H9 (cell line): ENCODE measurements at regions not wholly inside any gene's neighbourhood (a gene's known extent, or its start where the extent isn't known, plus 50 kb on each side); places are given as distances from the start of the nearest gene placed in this dataset.

Experiments
- DNase-seq: peaks from one replicate; pipeline ENCODE4 v3.0.0-alpha.2; 2017
- H2AFZ ChIP-seq: one replicate; pipeline ENCODE4 v1.6.1; 2013; ENCODE audit warnings: mild to moderate bottlenecking, low read length, control low read depth, moderate library complexity
- H2AK5ac ChIP-seq: 2 replicates; pipeline ENCODE4 v1.6.1; 2013; ENCODE audit warnings: low read length, control low read depth, mixed read lengths; ENCODE audit not compliant: insufficient read length
- H2BK120ac ChIP-seq: one replicate; pipeline ENCODE4 v1.6.1; 2013; ENCODE audit warnings: low read depth, mild to moderate bottlenecking, low read length, control low read depth, inconsistent platforms; ENCODE audit not compliant: poor library complexity, severe bottlenecking
- H2BK12ac ChIP-seq: 2 replicates; pipeline ENCODE4 v1.6.1; 2013; ENCODE audit warnings: low read length, control low read depth, mixed read lengths, low read depth; ENCODE audit not compliant: insufficient read length
- H2BK15ac ChIP-seq: 2 replicates; pipeline ENCODE4 v1.6.1; 2013; ENCODE audit warnings: low read depth, low read length, control low read depth
- H2BK20ac ChIP-seq: one replicate; pipeline ENCODE4 v1.6.1; 2013; ENCODE audit warnings: low read depth, mild to moderate bottlenecking, low read length, control low read depth, inconsistent platforms; ENCODE audit not compliant: poor library complexity, severe bottlenecking
- H2BK5ac ChIP-seq: 2 replicates; pipeline ENCODE4 v1.6.1; 2013; ENCODE audit warnings: low read length, control low read depth, mixed read lengths; ENCODE audit not compliant: insufficient read length
- H3K14ac ChIP-seq: 2 replicates; pipeline ENCODE4 v1.6.1; 2013; ENCODE audit warnings: low read length, control low read depth; ENCODE audit not compliant: insufficient read depth
- H3K18ac ChIP-seq: 2 replicates; pipeline ENCODE4 v1.6.1; 2013; ENCODE audit warnings: low read depth, mild to moderate bottlenecking, mixed read lengths, low read length, control low read depth; ENCODE audit not compliant: insufficient read length
- H3K23ac ChIP-seq: 2 replicates; pipeline ENCODE4 v1.6.1; 2013; ENCODE audit warnings: low read length, control low read depth, mixed read lengths, low read depth; ENCODE audit not compliant: insufficient read length
- H3K23me2 ChIP-seq: 2 replicates; pipeline ENCODE4 v1.6.1; 2013; ENCODE audit warnings: low read depth, mild to moderate bottlenecking, mixed read lengths, low read length, control low read depth; ENCODE audit not compliant: insufficient read length, poor library complexity, severe bottlenecking
- H3K27ac ChIP-seq: 2 replicates; pipeline ENCODE4 v1.5.1; 2013; ENCODE audit warnings: low read length, control low read depth, mixed read lengths, low read depth; ENCODE audit not compliant: insufficient read length
- H3K27me3 ChIP-seq: 2 replicates; pipeline ENCODE4 v1.6.1; 2013; ENCODE audit warnings: low read length, control low read depth, inconsistent platforms; ENCODE audit not compliant: insufficient read depth
- H3K4ac ChIP-seq: 2 replicates; pipeline ENCODE4 v1.6.1; 2013; ENCODE audit warnings: low read depth, mild to moderate bottlenecking, control low read depth, inconsistent platforms, low read length, moderate library complexity
- H3K4me1 ChIP-seq: 2 replicates; pipeline ENCODE4 v1.6.1; 2013; ENCODE audit warnings: low read length, control low read depth, inconsistent platforms; ENCODE audit not compliant: insufficient read depth
- H3K4me2 ChIP-seq: 2 replicates; pipeline ENCODE4 v1.6.1; 2013; ENCODE audit warnings: low read length, control low read depth, mixed read lengths; ENCODE audit not compliant: insufficient read length, insufficient read depth
- H3K56ac ChIP-seq: 2 replicates; pipeline ENCODE4 v1.6.1; 2013; ENCODE audit warnings: low read depth, mild to moderate bottlenecking, mixed read lengths, low read length, control low read depth; ENCODE audit not compliant: insufficient read length
- H3K79me1 ChIP-seq: 2 replicates; pipeline ENCODE4 v1.6.1; 2013; ENCODE audit warnings: low read depth, mild to moderate bottlenecking, moderate library complexity, low read length, control low read depth, inconsistent platforms; ENCODE audit not compliant: insufficient read depth, poor library complexity, severe bottlenecking
- H3K79me2 ChIP-seq: 2 replicates; pipeline ENCODE4 v1.6.1; 2013; ENCODE audit warnings: low read length, control low read depth, inconsistent platforms; ENCODE audit not compliant: insufficient read depth
- H3K9ac ChIP-seq: 2 replicates; pipeline ENCODE4 v1.6.1; 2013; ENCODE audit warnings: low read length, control low read depth, mixed read lengths; ENCODE audit not compliant: insufficient read length; ENCODE audit errors: extremely low read depth
- H3K9me3 ChIP-seq: one replicate; pipeline ENCODE4 v1.6.1; 2013; ENCODE audit warnings: low read depth, low read length, inconsistent platforms; ENCODE audit not compliant: control insufficient read depth
- H3T11ph ChIP-seq: one replicate; pipeline ENCODE4 v1.6.1; 2013; ENCODE audit warnings: mild to moderate bottlenecking, low read length, control low read depth, inconsistent platforms
- H4K20me1 ChIP-seq: one replicate; pipeline ENCODE4 v1.6.1; 2013; ENCODE audit not compliant: control insufficient read depth, insufficient read length, insufficient read depth
- H4K5ac ChIP-seq: 2 replicates; pipeline ENCODE4 v1.6.1; 2013; ENCODE audit warnings: low read depth, mild to moderate bottlenecking, mixed read lengths, low read length, control low read depth; ENCODE audit not compliant: insufficient read length
- H4K8ac ChIP-seq: replicated peaks from 2 replicates; pipeline ENCODE4 v1.6.1; 2013; ENCODE audit warnings: low read length, control low read depth, mixed read lengths, low read depth; ENCODE audit not compliant: insufficient read length
- H4K91ac ChIP-seq: 2 replicates; pipeline ENCODE4 v1.6.1; 2013; ENCODE audit warnings: low read depth, mild to moderate bottlenecking, moderate library complexity, mixed read lengths, low read length, control low read depth; ENCODE audit not compliant: insufficient read length
- H3K27ac Mint-ChIP-seq, 3 experiments: 2 replicates in 2 of 3; 3 replicates in 1 of 3; pipeline ENCODE4 v1.8.0; 2020 to 2021; ENCODE audit warnings: mixed read lengths in 3 of 3, mild to moderate bottlenecking in 1 of 3, moderate library complexity in 1 of 3
- H3K27me3 Mint-ChIP-seq: 2 replicates; pipeline ENCODE4 v1.8.0; 2021; ENCODE audit warnings: low read depth, mild to moderate bottlenecking, moderate library complexity, mixed read lengths
- H3K36me3 Mint-ChIP-seq, 3 experiments: 2 replicates in 2 of 3; 3 replicates in 1 of 3; pipeline ENCODE4 v1.8.0; 2020 to 2021; ENCODE audit warnings: low read depth in 3 of 3, mixed read lengths in 3 of 3; ENCODE audit not compliant: insufficient read depth in 1 of 3
- H3K4me1 Mint-ChIP-seq, 2 experiments: 2 replicates each; pipeline ENCODE4 v1.8.0; 2020; ENCODE audit warnings: mixed read lengths in 2 of 2
- H3K4me3 Mint-ChIP-seq, 2 experiments: 2 replicates in 1 of 2; 3 replicates in 1 of 2; pipeline ENCODE4 v1.8.0; 2020 to 2021; ENCODE audit warnings: mild to moderate bottlenecking in 2 of 2, mixed read lengths in 2 of 2, moderate library complexity in 1 of 2
- H3K9me3 Mint-ChIP-seq, 2 experiments: 2 replicates in 1 of 2; 3 replicates in 1 of 2; pipeline ENCODE4 v1.8.0; 2020; ENCODE audit warnings: mild to moderate bottlenecking in 2 of 2, mixed read lengths in 2 of 2, moderate library complexity in 1 of 2
- CTCF ChIP-seq: fragments of 200-600 bp; sonication (generic); conservative IDR thresholded peaks from 3 replicates; pipeline ENCODE4 v1.8.0; 2021; ENCODE audit warnings: antibody characterized with exemption, mild to moderate bottlenecking
- WGBS: extraction: QIAGEN DNeasy Blood & Tissue Kit; methylation state at CpG from one replicate; pipeline ENCODE4 v1.1.7; 2013; ENCODE audit warnings: missing lambda C conversion rate, low lambda C conversion rate, mixed read lengths; ENCODE audit not compliant: insufficient read length; ENCODE audit errors: extremely low coverage; 5-methylcytosine and 5-hydroxymethylcytosine counted together

GRCh38 chr18:44046376-44046975 lies 634.2 kb upstream of the SETBP1 start:
- no peaks in the 10 kb centered on the region for H3K23me2 ChIP-seq
- no peaks in the 10 kb centered on the region for H3K27me3 ChIP-seq
- no peak overlapping the region for H2BK20ac ChIP-seq
- H2BK120ac ChIP-seq, result no peak overlapping the region
- Mint-ChIP-seq H3K9me3 (no peaks in the 10 kb centered on the region), H3K27ac (no peak overlapping the region), H3K4me1 (peaks cover 25 to 31% of the 10 kb centered on the region in 2 experiments), H3K27me3 (no peaks in the 10 kb centered on the region), H3K36me3 (no peaks in the 10 kb centered on the region; a peak in 1 of 7 replicates), H3K4me3 (no peak overlapping the region)
- H3K14ac ChIP-seq, result no peak overlapping the region
- no peak overlapping the region for H2BK12ac ChIP-seq
- no peaks in the 10 kb centered on the region for H3K79me2 ChIP-seq
- H2BK5ac ChIP-seq, result no peak overlapping the region
- no peak overlapping the region for H4K5ac ChIP-seq
- DNase-seq, result no peak
- H2AFZ ChIP-seq, result no peak overlapping the region
- no peak overlapping the region for H3T11ph ChIP-seq
- H3K4me1 ChIP-seq, result peaks cover 11% of the 10 kb centered on the region; the same call in 1 of the 2 replicates
- H3K23ac ChIP-seq, result no peak overlapping the region
- H3K9me3 ChIP-seq, result no peaks in the 10 kb centered on the region
- no peak overlapping the region for H3K27ac ChIP-seq
- no peak overlapping the region for H3K56ac ChIP-seq
- H3K79me1 ChIP-seq, result no peaks in the 10 kb centered on the region
- H4K8ac ChIP-seq, result no peak overlapping the region
- H3K9ac ChIP-seq, result no peak overlapping the region
- H3K18ac ChIP-seq, result no peak overlapping the region
- no CpG with 5 or more reads among the region's 8 CpGs for WGBS
- H3K4ac ChIP-seq, result no peak overlapping the region
- no peaks in the 10 kb centered on the region for H4K20me1 ChIP-seq
- TF ChIP-seq CTCF, result no peak
- no peak overlapping the region for H2BK15ac ChIP-seq
- H4K91ac ChIP-seq, result no peak overlapping the region
- H2AK5ac ChIP-seq, result no peak overlapping the region
- H3K4me2 ChIP-seq, result no peak overlapping the region
